ENCODE measurements at regions not wholly inside any gene's neighbourhood (a gene's known extent, or its start where the extent isn't known, plus 50 kb on each side); places are given as distances from the start of the nearest gene placed in this dataset.

DNA sequence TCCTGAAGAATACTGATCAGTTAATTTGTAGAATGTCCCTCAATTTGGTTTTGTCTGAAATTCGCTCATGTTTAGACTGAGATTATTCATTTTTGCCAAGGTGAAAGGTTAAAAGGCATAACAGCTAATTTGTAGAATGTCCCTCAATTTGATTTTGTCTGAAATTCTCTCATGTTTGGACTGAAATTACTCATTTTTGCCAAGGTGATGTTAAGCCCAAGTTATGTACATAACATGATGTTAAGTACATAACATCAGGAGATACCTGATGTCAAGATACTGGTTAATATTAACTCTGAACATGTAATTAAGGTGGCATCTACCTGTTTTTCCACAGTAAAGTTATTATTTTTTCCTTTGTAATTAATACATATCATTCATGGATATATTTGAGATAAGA is 243.4 kb upstream of the PMFBP1 start:
- TF ChIP-seq POLR2AphosphoS5 (IDR thresholded peaks at IDR 0.05; ENCODE audit: control insufficient read depth, insufficient read depth, low read depth, low read length) = no peak
- no peak for TF ChIP-seq FOXJ3 (CRISPR knock-in tag; IDR thresholded peaks at IDR 0.05)
- TF ChIP-seq DPF2 (IDR thresholded peaks at IDR 0.05) = no peak
- no peak for TF ChIP-seq STAT5A (IDR thresholded peaks at IDR 0.05; ENCODE audit: borderline replicate concordance, low read length)
- TF ChIP-seq, protein P1, sequence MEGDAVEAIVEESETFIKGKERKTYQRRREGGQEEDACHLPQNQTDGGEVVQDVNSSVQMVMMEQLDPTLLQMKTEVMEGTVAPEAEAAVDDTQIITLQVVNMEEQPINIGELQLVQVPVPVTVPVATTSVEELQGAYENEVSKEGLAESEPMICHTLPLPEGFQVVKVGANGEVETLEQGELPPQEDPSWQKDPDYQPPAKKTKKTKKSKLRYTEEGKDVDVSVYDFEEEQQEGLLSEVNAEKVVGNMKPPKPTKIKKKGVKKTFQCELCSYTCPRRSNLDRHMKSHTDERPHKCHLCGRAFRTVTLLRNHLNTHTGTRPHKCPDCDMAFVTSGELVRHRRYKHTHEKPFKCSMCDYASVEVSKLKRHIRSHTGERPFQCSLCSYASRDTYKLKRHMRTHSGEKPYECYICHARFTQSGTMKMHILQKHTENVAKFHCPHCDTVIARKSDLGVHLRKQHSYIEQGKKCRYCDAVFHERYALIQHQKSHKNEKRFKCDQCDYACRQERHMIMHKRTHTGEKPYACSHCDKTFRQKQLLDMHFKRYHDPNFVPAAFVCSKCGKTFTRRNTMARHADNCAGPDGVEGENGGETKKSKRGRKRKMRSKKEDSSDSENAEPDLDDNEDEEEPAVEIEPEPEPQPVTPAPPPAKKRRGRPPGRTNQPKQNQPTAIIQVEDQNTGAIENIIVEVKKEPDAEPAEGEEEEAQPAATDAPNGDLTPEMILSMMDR (IDR thresholded peaks at IDR 0.05 in 2 of 3, conservative IDR thresholded peaks at IDR 0.05 in 1 of 3; ENCODE audit: insufficient read depth in 2 of 3, low read depth in 1 of 3, low read length in 3 of 3) = no peak

All from K562 (cell line).